Activated CD4-positive, alpha-beta T cell treated with anti-CD3 and anti-CD28 coated beads, Interleukin-2, amount 50 U/mL, for 16 hours (primary cell): ENCODE measurements at regions not wholly inside any gene's neighbourhood (a gene's known extent, or its start where the extent isn't known, plus 50 kb on each side); places are given as distances from the start of the nearest gene placed in this dataset.
"Not testable (repeated sequence)": the region's sequence is repeated elsewhere in the genome, so short reads cannot be mapped to it uniquely, and the experiment has no call there.

Experiments used
- DNase-seq: peaks from one replicate; pipeline ENCODE4 v3.0.0-alpha.2; 2020

DNA sequence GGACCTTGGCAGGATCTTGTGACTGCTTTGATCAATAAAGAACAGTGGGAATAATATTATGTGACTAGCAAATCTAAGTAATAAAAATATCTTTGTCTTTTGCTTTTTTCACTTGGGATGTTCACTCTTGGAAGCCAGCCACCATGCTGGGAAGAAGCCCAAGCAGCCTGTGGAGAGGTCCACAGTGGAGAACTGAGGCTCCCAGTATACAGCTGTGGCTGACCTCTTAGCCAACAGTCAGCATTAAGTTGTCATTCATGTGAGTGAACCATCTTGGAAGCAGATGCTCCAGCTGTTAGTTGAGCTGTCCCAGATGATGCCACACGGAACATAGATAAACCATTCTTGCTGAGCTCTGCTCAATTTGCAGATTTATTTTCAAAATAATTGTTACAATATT is 160.0 kb downstream of the OSR1 start:
- DNase-seq, result no peak

DNA sequence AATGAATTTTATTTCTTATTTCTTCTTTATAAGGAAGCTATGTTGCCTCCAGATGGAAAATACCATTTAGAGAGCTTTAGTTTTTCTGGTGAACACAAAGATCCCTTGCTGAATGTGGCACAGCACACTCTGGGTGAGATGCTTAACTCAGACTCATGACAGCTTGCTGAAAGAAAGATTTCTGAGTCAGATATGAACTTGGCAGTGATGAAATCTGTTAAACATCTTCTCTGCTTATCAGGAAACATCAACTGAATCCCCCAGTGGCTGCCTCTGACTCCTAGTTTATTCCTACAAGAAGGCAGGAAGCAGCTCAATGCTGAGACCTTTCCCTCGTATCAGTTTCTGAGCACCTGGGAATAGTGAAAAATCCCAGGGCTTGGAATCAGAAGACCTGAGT is 162.8 kb downstream of the OSR1 start:
- DNase-seq, result no peak

DNA sequence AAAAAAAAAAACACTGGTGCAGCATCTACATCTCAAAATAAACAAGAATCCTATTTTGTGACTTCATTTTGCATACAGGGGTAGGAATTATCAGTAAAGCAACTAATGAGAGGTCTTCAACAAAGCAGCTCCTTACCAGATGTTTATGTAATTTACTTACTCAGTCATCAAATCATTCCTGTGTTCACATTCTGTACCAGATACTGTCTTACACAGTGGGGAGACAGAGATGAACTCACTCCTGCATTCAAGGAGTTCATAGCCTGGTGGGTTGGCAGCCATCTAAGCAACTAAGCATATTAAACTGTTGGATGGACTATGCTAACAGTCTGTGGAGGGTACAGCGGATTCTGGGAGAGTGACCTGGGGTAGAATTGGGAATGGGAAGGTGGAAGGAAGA is 169.0 kb downstream of the OSR1 start:
- no peak for DNase-seq

DNA sequence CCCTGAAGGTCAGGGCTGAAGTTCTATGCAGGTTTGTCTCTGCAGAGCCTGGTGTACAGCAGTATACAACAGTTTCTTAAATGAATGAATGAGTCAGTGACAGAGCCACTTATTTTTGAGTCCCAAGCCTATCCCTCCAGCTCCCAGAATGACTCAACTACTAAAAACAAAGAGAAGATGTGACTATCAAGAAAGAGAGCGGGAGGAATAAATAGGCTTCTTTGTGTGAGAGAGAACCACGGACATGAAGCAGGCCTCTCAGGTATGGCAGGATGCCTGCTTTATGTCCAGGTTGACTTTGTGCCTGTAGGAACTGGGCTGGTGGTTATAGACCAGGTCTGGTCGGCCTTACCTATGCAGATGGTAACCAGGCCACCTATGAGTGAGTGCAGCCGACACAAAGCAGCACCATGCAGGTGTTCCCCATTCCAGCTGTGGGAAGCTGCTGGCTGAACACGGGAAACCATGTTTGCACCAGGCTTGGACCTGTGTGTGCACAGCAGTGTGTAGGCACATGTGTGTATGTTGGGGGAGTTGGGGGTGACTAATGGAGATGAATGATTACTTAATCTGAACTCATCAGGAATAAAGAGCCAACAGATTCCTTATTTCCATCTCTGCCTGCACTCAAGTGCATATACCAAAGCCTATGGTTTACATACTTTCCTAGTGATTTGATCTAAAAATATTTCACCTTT is 171.0 kb downstream of the OSR1 start:
- no peak for DNase-seq

DNA sequence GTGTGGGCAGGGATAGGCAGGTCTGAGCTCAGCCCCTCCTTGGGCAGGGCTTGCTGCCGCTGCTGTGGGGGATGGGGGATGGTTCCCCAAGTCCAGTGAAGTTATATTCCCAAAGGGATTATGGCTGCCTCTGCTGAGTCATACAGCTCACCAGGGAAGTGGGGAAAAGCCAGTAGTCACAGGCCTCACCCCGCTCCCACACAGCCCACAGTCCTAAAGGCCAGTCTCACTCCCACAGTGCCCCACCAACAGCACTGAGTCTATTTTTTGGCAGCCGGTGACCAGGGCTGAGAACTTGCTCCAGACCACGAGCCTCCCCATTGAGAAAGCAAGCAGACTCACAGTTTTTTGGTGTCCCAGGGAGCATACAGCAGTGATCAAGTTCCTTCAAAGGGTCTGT is 173.3 kb downstream of the OSR1 start:
- DNase-seq, result no peak

DNA sequence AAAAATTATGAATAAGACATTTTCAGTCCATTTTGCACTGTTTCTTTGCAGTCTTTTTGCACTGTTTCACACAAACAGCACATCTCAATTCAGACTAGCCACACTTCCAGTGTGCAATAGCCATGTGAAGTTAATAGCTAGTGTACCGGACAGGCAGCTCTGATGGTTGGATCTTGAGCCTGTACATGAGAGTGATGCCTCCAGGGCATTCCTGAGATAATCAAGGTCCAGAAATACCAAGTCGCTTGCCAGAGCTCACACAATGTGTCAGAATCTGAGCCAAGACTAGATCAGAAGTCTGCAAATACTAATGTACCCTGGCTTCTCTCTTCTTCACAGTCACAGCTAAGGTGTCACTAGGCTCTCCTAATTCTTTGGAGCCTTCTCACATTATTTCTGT is 180.2 kb downstream of the OSR1 start:
- DNase-seq, result no peak

DNA sequence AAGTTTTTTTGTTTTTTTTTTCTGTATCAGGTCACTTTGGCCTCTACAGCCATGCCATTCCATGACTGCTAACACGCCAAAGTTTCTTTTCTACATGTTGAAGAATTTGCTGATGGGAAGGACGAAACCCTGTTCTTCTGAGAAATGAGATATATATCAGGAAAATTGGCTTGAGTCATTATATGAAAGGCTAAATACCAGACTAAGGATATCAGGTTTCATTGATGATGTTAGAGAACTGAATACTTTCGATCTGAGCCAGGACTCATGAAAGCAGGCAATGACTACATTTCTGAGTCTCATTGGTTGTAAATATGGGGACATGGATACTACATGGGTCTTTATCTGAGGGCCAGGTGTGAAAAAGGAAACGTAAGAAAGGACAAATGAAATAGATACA is 181.4 kb downstream of the OSR1 start:
- DNase-seq, result no peak

DNA sequence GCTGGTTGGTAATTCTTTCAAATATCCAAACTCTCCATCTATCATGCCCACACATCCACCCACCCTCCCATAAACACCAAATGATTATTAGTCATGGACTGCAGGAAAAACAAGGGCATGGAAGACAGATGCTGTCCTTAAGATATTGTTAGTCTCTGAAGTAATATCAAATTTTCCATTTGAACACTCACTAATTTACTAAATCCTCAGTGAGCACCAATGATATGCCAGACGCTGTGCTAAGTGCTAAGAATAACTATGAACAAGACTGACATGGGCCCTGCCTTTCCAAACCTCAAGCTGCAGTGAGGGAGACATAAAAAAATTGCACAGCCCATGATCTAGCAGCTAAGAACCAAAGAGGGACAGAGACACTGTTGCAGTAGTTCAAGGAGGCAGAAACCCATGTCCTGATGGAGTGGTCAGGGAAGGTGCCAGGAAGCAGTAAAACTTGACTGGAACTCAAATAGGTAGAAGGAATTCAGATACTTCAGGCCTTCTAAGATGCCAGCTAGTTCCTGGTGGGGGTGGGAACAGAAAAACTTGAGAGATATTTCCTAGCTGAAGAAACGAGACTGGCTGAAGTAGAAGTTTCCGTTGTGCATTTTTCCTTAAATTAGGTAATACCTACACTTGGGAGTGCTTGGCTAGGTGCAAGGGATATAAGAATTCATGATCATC is 182.1 kb downstream of the OSR1 start:
- no peak for DNase-seq

DNA sequence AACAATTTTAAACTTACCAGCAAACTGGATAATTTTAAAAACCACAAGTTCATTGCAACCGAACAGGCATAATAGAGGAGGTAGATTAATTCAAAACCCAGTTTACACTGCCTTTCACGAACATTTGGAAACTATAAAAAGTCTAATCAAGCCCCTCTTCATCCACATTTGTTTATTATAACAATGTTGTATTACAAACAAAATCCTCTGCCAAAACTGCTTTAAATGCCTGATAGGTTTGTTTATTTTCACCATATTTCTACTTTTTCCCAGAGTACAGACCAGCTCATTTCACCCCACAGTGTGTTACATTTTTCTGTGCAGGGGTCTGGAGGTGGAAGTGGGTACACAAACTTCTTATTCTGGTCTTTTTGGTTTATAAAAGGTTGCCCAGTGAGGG is 184.2 kb downstream of the OSR1 start:
- no peak for DNase-seq

DNA sequence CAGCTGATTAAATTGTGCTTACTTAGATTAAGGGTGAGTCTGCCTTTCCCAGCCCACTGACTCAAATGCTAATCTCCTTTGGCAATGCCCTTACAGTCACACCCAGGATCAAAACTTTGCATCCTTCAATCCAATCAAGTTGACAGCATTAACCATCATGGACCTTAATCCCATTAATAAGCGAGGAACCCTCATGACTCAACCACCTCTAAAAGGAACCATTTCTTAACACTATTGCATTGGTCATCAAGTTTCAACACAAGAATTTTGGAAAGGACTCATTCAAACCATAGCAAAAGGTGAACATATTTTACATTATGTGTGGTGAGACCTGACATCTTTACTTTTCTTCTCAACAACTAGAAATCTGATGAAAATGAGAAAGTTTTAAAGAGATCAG is 187.0 kb downstream of the OSR1 start:
- no peak for DNase-seq

DNA sequence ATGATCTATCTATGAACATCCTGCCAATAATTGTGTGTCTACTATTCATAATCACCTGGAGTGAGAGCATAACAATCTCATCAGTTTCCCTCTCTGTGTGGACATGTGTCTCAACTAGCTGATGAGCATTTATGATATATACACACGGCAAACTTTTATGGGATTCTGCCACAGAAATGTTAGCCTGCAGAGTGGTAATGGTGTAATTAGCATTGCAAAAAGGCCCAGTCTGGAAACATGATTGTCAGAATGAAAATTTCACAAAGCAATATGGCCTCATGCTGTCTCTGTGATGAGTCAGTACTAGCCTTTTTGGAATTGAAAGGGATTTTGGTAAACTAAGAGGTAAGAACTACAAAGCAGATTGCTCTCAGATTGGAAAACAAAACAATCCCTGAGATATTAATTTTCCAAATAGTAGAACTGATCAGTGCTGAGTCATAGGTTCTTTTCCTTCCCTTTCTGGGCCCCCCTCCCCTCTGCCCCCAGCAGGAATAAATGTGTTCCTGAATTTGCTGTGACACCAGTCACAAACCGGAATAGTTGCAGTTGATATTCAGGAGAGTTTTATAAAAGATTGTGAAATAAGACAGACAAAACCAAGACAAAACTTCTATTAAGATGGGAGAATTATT is 189.2 kb downstream of the OSR1 start:
- DNase-seq, result no peak

DNA sequence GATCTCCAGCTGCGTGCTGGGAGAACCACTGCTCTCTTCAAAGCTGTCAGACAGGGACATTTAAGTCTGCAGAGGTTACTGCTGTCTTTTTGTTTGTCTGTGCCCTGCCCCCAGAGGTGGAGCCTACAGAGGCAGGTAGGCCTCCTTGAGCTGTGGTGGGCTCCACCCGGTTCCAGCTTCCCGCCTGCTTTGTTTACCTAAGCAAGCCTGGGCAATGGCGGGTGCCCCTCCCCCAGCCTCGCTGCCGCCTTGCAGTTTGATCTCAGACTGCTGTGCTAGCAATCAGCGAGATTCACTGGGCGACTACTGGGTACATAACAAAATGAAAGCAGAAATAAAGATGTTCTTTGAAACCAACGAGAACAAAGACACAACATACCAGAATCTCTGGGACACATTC is 194.3 kb downstream of the OSR1 start:
- not testable (repeated sequence) for DNase-seq

DNA sequence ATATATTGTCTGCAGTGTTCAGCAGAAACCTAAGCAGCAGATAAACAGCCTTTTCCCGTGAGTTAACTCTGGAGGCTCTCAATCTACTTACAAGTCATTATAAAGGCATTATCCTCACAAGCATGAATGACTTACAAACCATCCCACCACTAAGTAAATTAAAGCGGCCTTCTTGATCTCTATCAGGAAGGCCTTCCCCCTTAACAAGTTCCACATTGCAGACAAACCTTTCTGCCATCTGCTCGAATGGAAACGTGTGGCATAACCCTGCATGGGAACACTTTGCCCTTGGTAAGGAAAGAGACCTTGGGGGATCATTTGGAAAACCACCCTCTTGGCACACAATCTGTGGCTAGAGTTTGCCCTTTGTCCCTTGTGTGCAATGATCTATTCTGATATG is 199.5 kb downstream of the OSR1 start:
- no peak for DNase-seq

DNA sequence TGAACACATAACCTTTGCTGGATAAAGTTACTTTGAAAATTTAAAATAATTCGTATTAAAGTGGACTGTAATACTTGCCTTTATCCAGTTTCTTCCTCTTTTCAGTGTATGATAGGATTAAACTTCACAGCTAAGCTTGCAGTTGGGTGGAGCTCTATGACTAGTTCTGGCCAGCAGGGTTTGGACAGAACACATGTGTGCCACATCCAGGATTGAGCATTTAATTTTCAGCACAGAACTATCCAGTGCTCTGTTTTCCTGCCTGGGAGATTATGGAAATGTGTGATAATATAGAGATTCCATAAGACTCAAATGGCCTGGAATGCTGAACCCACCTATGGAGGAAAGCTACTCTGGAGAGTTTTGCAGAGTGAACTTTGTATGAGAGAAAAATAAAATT is 200.2 kb downstream of the OSR1 start:
- no peak for DNase-seq

DNA sequence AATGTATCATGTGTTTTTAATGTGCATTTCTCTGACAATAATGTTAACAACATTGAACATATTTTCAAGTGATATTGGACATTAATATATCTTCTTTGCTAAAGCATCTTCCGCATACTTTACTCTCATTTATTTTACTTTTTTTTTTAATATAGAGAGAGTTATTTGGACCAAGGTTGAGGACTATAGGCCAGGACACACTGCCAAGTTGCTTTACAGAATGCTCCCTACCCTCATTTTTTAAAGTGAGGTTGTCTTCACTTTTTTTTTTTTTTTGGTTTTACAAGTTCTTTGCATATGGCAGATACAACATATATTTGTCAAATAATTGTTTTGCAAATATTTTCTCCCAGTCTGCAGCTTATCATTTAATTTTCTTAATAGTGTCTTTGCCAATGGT is 201.8 kb downstream of the OSR1 start:
- DNase-seq, result no peak

DNA sequence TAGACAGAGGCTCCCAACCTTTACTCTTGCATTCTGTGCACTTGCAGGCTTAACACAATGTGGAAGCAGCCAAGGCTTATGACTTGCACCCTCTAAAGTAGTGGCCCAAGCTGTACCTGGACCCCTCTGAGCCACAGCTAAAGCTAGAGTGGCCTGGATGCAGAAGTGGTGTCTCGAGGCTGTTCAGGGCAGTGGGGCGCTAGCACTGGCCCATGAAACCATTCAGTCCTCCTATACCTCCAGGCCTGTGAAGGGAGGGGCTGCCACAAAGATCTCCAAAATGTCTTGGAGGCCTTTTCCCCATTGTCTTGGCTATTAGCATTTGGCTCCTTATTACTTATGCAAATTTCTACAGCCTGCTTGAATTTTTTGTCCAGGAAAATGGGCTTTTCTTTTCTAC is 207.7 kb downstream of the OSR1 start:
- no peak for DNase-seq

DNA sequence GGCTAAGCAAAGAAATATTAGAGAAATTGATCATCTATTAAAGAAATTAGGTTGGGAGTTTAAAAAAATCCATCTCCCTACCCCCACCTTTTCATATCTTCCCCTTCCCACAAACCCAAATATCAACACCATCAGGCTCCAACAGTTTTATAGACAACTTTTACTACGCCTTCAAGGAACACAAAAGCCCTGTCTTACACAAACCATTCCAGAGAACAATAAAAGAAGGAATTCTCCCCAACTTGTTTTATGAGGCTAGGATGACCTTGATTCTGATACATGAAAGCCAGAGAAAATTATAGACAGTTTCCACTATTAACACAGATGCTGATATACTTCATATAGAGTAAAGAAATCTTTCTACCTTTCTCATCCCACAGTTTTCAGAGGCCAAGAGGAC is 211.6 kb downstream of the OSR1 start:
- no peak for DNase-seq

DNA sequence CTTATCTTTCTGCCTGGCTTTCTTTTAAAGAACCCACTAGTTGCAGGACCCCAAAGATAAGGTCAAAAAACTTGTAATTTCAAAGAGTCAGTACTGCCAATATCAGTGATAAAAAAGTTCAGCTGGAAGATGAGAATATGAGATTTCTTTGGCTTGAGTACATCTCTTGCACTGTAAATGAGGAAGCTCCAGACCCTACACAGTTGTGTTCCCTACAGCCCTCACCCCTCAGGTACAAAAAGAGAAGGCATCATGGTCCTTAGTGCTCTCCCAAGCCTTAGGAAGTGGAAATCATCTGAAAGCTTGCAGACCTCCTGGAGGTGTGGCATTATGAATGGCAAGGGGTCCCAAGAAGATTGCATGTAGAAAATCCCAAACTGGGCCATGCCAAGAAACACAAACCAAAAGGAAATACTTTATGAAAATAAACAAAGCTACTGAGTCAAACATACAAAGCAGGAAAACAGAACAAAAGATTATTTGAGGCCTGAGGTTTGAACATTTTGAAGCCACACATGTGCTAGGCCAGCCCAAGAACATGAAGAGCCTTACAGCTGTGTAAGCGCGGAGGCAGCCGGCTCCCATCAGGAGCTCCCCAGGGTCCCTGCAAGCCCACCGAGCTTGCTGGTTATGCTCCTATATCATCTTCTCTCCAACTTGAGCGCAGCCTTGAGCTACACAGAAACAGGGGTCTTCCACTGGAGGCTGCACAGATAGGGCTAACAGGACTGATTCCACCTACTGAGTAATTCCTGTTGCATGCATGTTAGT is 217.0 kb downstream of the OSR1 start:
- no peak for DNase-seq

DNA sequence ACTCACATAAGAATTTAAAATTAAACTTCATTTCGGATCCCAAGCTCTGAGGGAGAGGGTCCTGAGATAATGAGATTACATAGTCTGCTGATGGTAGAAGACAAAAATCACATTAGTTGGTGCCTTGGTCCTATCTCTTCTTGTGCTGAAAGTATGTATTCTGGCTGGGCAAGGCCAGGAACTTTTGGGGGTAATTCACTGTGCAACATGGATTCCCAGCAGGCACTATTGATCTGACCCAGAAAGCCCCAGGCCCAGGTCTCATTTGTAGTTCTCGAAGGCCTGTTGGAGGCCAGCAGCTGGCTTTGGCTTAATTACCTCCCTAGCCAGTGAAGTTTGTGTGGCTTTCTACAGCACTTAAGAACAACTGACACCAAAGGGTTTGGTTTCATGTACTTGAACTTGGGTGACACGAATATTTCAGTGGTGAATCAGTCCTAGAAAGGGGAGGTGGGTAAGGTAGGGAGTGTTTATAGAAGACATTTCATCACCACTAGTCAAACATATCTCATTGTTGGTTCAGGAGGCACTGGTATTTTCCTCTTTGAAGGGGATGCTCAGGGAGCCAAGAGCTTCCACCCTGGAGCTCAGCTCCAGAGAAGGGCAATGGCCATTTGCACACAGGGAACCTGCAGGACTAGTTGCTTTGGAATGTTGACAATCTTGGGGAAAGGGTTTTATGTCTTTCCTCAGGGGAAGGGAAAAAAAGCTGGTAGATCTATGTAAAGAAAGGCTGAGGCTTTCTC is 217.8 kb downstream of the OSR1 start:
- DNase-seq, result no peak

DNA sequence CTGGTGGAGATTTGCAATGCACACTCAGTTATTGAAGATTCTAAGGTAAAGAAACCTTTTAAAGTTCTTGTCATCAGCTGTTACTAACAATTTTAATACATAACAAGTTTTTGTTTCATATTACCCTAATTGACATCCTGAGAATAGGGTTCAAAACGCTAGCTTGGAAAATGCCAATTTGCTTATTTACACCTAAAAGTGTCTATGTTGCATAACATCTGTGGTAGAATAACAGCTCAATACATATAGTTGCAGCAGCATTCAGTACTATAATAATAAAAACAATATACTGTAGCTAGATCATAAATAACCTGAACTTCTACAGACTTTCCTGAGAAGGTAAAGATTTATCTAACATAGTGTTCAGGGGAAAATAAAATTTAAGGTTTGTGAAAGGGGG is 219.0 kb downstream of the OSR1 start:
- DNase-seq, result no peak

DNA sequence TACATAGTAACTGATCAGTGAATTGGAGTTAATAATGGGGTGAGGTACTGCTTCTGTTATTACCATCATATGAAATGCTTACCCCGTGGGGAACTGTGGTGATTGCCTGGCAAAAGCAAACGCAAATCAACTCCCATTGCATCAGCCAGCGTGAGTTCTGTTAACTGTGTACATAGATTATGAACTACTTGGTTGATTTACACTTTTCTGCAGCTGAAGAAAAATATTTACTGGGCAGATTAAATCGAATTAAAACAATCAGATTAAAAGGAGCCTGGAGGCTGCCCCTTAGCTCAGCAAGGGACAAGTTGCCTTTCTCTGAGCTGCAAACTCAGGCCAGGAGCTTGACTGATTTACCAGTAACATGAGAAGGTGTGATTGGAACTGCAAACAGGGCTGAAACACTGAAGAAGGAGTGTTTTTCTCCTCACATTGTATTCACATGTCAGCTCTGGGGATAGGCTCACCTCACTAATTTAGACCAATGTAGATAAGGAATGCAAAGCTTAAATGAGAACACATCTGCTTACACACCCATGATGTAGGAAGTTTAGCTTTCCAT is 220.1 kb downstream of the OSR1 start:
- DNase-seq, result no peak

DNA sequence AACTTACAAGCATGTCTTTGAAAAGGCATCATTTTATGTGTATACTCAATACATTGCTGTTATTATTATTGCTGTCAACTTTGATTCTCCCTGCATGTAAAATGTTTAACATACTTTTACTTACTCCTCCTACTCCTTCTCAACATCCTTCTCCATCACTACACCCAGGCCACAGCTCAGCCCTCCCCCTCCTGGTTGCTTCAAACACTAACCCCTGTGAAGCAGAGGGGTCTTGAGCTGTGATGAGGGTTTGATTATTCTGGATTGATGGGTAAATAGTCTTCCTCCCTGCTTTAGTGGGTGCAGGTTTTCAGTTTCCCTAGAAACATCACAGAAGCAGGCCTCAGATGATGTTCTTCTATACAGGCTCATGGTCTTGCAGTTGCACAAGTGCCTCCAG is 221.0 kb downstream of the OSR1 start:
- DNase-seq, result no peak

DNA sequence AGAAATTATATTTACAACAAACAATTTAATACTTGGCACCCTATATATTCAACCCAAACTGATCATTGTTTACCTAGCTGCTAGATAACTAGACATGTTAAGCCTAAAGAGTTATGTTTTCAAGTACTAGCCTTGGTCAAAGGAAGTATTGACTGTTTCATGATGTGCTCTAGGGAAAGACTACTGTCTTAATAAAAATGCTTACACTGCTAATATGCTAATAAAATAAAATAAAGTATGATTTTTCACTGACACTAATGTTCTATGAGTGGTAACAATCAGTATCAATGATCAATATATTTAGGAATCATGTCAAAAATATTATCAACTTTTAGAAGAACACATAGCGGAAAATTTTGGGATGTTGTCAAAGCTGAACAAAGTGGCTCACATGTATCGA is 225.5 kb downstream of the OSR1 start:
- DNase-seq, result no peak
